Fibroblast of lung (primary cell): ENCODE measurements at regions not wholly inside any gene's neighbourhood (a gene's known extent, or its start where the extent isn't known, plus 50 kb on each side); places are given as distances from the start of the nearest gene placed in this dataset.

ENCODE experiments used
- CTCF ChIP-seq, 2 donors: IDR thresholded peaks in 1 of 2; conservative IDR thresholded peaks in 1 of 2; 1 replicate in 1 of 2; 2 replicates in 1 of 2; pipeline ENCODE4 v1.5.1; 2011 to 2012; ENCODE audit warnings: low read length in 2 of 2, control low read depth in 1 of 2, inconsistent platforms in 1 of 2, low read depth in 1 of 2, mild to moderate bottlenecking in 1 of 2
- EZH2 ChIP-seq: IDR thresholded peaks from 2 replicates; pipeline ENCODE4 v1.5.1; 2012; ENCODE audit warnings: low read length, control low read depth, mild to moderate bottlenecking; ENCODE audit errors: missing control alignments

- TF ChIP-seq CTCF (conservative IDR thresholded peaks at IDR 0.05 in 1 of 2, IDR thresholded peaks at IDR 0.05 in 1 of 2; ENCODE audit: low read depth in 1 of 2, low read length in 2 of 2) (no peak), EZH2 (no peak)
Observed at GRCh38 chr5:118778941-118779340, 209.4 kb downstream of the DTWD2 start.
